Fibroblast of the aortic adventitia (primary cell): ENCODE measurements at regions not wholly inside any gene's neighbourhood (a gene's known extent, or its start where the extent isn't known, plus 50 kb on each side); places are given as distances from the start of the nearest gene placed in this dataset.

Source experiments
- DNase-seq: peaks from one replicate; pipeline ENCODE4 v3.0.0-alpha.2; 2010; ENCODE audit warnings: low read depth
- H3K4me3 ChIP-seq: 2 replicates; pipeline ENCODE4 v1.5.1; 2011; ENCODE audit warnings: low read depth, mild to moderate bottlenecking, control low read depth, low read length, moderate library complexity
- CTCF ChIP-seq: IDR thresholded peaks from 2 replicates; pipeline ENCODE4 v1.5.1; 2011; ENCODE audit warnings: mild to moderate bottlenecking, low read length, control low read depth, inconsistent platforms; ENCODE audit not compliant: insufficient read depth

GRCh38 chr3:29070959-29071634 lies 209.8 kb upstream of the RBMS3 start:
- no peak for TF ChIP-seq CTCF
- peak; percentile 10 for DNase-seq
- no peak overlapping the region for H3K4me3 ChIP-seq

- DNase-seq, result peak; percentile 52
- TF ChIP-seq CTCF, result no peak
Measured at GRCh38 chr3:29072611-29073010, 208.3 kb upstream of the RBMS3 start.

GRCh38 chr3:29077356-29077755 lies 203.5 kb upstream of the RBMS3 start:
- no peak for DNase-seq
- no peak for TF ChIP-seq CTCF
- H3K4me3 ChIP-seq, result no peak overlapping the region

More at GRCh38 chr3:29072611-29073010, 208.3 kb upstream of the RBMS3 start:
- H3K4me3 ChIP-seq, result no peak overlapping the region

GRCh38 chr3:29079358-29079757 lies 201.5 kb upstream of the RBMS3 start:
- DNase-seq, result peak; percentile 39
- no peak overlapping the region for H3K4me3 ChIP-seq
- TF ChIP-seq CTCF, result no peak

GRCh38 chr3:29080967-29081366 lies 199.9 kb upstream of the RBMS3 start:
- H3K4me3 ChIP-seq, result no peak overlapping the region
- no peak for TF ChIP-seq CTCF
- no peak for DNase-seq

- TF ChIP-seq CTCF, result no peak
Measured at GRCh38 chr3:29083081-29083480, 197.8 kb upstream of the RBMS3 start.

GRCh38 chr3:29083676-29084075 lies 197.2 kb upstream of the RBMS3 start:
- DNase-seq, result peak; percentile 39
- TF ChIP-seq CTCF, result no peak
- no peak overlapping the region for H3K4me3 ChIP-seq

More at GRCh38 chr3:29083081-29083480, 197.8 kb upstream of the RBMS3 start:
- H3K4me3 ChIP-seq, result no peak overlapping the region
- DNase-seq, result no peak
